GM19238 (cell line): ENCODE measurements at regions not wholly inside any gene's neighbourhood (a gene's known extent, or its start where the extent isn't known, plus 50 kb on each side); places are given as distances from the start of the nearest gene placed in this dataset.

Experiments
- DNase-seq: peaks from one replicate; pipeline ENCODE4 v3.0.0; 2011; ENCODE audit warnings: low spot score; ENCODE audit not compliant: insufficient read length

DNA sequence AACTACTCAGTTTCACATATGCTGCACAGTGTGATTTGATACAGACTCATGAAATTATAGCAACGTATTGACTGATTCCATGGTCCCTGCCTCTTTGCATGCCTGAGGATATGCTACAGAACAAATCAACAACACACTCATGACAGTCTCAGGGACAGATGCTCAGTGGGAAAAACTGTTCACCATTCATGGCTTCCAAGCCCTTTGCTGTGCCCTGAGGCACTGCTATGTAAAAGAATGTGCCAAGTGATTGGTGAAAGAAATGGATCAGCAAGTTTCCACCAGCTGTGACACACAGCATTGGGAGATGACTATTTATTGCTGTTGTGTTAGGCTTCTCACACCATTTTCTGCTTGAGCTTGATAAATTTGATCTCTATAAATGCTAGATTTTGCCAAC, 825.6 kb upstream of the INTU start:
- no peak for DNase-seq

DNA sequence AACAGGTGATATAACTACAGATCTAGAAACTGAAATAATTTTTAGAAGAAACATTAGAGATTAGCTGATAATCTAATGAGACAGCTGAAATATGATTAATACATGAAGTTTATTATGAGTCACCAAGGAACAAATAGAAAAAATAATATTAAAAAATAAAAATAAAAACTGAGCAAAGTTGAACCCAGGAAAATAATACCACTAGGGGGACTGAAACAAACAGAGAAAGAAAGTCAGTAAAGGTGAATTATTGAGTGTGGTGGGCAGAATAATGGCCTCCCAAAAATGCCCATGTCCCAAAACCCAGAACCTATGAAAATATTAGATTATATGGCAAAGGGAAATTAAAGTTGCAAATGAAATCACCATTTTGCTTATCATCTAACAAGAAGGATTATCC, 820.7 kb upstream of the INTU start:
- DNase-seq, result no peak

DNA sequence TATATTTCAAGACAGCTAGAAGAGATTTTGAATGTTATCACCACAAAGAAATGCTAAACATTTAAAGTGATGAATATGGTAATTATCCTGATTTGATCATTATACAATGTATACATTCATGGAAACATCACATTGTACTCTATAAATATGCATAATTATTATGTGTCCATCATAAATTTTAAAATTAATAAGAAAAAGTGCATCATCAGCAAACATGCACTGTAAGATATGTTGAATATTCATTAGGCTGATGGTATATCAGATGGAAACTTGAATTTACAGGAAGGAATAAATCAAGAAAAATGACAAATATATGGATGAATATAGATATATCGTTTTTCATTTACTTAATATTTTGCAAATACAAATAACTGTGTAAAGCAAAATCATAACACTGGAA, 812.1 kb upstream of the INTU start:
- no peak for DNase-seq

DNA sequence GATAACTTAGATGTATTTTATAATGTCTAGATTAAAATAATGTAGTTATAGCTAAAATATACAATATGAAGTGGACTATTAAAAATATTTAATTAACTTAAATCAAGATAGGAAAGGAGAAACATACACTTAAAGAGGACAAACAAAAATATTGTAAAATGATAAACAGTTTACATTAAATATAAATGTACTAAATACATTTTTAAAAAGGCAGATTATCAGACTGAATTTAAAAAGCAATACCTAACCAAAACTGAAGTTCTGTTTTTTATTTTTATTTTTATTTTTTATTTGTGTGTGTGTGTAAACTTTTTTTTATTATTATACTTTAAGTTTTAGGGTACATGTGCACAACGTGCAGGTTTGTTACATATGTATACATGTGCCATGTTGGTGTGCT, 811.6 kb upstream of the INTU start:
- DNase-seq, result no peak

DNA sequence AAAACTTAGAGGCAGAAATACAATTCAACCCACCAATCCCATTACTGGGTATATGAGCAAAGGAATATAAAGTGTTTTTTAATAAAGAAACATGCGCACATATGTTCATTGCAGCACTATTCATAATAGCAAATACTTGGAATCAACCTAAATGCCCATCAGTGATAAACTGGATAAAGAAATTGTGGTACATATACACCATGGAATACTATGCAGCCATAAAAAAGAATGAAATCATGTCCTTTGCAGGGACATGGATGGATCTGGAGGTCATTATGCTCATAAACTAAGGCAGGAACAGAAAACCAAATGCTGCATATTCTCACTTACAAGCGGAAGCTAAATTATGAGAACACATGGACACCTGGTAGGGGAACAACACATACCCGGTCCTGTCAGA, 807.7 kb upstream of the INTU start:
- no peak for DNase-seq

DNA sequence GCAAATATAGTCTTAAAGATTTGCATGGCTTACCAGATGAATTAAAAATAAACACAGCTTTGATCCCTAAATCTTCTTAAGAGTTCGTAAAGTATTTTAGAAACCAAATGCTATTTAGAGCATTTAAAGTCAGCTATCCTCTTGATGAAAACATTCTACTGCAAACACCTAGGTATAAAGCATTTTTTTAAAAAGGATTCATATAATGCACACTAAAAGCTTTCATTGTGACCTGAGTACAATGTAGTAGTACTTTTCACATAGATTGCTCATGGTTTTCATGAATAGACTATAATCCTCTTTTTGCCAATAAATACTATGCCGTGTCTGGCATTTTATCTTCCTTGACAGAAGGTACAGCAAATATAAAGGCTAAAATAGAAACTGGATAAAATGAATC, 805.1 kb upstream of the INTU start:
- DNase-seq, result no peak

DNA sequence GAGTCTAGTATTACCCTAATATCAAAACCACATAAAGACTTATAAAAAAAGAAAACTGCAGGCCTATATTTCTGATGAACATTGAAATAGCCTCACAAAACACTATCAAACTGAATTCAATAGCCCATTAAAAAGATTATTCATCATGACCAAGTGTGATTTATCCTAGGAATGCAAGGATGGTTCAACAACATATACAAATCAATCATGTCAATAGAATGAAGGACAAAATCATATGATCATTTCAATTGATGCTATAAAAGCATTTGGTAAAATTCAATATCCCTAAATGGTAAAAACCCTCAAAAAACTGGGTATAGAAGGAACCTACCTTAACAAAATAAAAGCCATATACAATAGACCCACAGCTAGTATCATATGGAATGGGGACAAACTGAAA, 797.9 kb upstream of the INTU start:
- no peak for DNase-seq

DNA sequence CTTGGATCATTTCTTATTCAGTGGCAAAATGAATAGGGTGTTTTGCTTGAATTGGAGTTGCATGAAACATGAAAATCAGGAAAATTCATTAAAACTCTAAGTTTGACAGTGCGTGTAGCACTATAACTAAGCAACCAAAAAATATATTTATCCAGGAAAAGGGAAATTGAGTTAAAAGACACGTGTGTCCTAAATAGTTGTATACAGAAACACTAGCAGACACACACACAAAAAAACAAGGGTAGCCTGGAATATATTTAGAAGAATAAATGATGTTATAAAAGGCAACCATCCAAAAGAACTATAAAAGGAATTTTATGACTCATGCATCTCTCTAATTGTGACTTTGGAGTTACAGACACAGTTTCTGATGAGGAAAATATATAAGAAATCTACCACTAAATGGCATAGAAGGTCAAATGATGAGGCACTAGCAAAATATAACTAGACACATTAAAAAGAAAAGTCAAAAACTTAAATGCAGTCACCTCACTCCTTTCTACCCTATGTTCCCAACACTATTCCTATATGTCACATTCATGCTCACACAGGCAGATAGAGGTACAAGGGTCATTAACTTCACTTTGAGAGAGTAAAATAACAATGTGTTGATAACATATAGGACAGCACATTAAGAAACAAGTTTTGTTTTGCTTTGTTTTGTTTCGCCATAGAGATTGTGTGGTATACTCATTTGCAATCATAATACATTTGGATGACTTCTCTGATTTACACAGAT, 793.6 kb upstream of the INTU start:
- DNase-seq, result no peak

DNA sequence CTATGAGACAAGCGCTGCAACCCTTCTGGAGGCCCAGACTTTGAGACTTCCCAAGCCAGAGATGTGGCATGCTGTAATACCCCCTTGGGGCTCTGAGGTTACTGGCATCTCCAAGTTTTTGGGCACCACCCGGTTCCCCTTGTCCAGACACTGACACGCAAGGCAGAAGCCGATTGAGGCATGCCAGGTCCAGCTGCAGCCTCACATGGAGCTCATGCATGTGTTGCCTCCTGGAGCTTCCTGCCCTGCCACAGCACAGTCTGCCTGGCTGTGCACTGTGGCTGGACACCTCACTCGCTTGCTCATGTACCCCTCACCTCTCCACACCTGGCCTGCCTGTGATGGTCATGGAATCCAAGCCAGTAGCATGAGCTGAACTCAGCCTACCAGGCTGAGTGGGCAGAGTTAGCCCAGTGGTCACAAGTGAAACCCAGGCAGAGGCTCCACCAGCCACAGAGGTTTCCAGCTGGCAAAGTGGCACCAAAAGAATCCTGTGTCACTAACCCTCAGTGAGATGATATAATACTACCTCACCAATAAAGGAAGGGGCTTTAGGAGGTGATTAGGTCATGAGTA, 789.2 kb upstream of the INTU start:
- DNase-seq, result no peak

DNA sequence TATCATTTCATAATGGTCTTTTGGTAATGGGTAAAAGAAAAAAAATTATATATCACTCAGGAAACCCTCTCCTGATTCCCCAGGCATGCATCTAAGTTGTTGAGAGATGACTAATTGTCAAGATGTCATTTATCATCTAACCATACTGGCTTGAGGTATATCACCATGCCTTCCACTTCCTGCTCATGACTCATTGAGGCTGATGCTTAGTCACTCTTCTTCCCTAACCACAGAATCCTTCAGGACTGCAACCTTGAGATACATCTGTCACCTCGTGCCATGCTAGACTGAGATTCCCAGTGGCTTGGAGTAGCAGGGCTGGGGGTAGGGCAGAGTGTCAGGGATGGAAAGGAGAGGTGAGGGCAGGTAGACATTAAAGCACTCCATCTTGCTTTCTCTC, 782.5 kb upstream of the INTU start:
- DNase-seq, result no peak

DNA sequence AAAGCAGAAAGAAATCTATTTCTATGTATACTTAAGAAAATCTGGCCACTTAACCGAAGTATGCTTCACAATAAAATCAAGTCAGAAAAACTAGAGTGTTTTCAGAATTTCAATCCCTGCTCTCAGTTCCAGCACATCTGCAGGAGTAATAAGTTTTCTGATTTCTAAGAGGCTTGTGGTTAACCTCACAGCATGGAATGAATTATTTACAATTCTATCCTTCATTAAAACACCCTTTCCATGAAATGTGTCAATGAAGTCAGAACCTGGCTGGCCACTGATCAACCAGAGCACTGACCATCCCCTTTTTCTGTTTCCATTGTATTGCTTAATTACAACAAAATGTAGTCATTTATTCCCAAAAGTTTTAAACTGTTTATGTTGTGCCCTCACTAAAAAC, 781.4 kb upstream of the INTU start:
- no peak for DNase-seq

DNA sequence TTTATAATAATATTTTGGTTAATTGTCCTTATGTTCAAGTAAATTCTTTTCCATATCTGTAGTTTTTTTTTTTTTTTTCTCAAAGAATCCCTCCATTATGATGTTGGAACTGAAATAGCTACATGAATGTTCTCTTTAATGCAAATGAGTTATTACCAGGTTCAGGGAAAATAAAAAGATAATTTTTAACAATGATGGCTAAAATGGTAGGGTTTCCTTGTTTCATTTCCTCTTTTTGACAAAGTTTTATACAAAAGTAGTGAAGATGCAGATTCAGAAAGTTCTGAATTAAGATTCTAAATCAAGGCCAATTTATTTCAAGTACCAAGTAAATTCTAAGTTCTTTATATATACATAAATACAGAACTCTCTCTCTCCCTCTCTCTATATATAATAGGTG, 779.0 kb upstream of the INTU start:
- no peak for DNase-seq

DNA sequence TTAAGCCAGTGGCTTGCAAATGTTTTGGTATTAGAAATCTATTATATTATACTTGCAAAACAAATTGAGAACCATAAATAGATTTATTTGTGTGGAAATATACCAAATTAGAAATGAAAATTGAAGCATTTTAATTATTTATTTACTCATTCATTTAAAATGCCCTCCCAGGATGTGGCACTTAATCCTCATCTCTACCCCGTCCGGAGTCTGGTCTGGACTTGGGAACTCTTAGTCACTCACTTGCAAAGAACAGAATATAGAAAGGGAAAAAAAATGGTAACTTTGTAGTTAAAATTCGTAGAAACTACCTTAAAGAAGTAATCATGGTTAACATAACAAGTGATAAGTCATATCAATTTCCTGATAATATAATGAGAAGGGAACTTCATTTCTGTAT, 775.9 kb upstream of the INTU start:
- DNase-seq, result no peak

DNA sequence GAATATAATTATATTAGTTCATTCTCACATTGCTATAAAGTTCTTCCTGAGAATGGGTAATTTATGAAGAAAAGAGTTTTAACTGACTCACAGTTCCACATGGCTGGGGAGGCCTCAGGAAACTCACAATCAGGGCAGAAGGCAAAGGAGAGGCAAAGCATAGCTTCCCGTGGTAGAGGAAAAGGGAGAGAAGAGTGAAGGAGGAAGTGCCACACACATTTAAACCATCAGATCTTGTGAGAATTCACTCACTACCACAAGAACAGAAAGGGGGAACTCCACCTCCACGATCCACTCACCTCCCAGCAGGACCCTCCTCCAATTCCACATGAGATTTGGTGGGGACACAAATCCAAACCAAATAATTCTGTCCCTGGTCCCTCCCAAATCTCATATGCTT, 773.4 kb upstream of the INTU start:
- no peak for DNase-seq

DNA sequence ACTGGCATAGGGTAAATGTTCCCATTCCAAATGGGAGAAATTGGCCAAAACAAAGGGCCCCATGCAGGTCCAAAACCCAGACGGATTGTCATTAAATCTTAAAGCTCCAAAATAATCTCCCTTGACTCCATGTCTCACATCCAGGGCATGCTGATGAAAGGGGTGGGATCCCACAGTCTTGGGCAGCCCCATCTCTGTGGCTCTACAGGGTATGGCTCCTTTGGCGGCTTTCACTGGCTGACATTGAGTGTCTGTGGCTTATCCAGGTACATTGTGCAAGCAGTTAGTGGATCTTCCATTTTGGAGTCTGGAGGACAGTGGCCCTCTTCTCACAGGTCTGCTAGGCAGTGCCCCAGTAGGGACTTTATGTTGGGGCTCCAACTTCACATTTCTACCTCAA, 772.9 kb upstream of the INTU start:
- DNase-seq, result no peak

DNA sequence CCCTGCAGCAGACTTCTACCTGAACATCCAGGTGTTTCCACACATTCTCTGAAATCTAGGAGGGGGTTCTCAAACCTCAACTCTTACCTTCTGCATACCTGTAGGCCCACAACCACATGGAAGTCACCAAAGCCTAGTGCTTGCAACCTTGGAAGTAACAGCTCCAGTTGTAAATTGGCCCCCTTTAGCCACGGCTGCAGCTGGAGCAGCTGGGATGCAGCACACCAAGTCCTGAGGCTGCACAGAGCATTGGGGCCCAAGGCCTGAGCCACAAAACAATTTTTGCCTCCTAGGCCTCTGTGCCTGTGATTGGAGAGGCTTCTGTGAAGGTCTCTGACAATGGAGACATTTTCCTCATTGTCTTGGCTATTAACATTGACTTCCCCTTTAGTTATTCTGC, 772.4 kb upstream of the INTU start:
- DNase-seq, result no peak

DNA sequence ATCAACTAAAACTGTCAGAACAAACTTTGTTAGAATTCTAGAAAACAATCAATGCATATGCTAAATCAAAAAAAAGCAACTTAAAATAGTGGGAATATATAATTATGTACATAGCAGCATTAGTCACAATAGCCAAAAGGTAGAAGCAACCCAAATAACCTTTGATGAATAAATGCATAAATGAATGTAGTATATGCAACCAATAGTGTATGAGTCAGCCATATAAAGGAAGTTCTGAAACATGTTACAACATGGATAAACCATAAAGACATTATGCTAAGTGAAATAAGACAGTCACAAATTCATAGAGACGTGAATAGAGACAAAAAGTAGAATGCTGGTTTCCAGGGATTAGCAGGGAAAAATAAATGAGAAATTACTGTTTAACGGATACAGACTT, 762.8 kb upstream of the INTU start:
- DNase-seq, result no peak

DNA sequence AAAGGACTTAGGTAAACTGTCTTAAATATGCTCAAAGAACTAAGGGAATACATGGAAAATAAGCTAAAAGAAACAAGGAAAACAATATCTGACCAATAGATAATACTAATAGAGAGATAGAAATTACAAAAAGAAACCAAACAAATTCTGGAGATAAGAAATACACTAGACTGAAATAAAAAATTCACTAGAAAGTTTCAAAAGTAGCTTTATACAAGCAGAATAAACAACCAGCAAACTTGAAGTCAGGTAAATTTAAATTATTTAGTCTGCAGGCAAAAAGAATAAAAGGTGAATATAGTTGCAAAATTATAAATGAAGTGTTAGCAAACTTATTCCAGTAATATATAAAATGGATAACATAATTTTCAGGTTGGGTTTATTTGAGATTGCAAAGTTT, 760.9 kb upstream of the INTU start:
- no peak for DNase-seq

DNA sequence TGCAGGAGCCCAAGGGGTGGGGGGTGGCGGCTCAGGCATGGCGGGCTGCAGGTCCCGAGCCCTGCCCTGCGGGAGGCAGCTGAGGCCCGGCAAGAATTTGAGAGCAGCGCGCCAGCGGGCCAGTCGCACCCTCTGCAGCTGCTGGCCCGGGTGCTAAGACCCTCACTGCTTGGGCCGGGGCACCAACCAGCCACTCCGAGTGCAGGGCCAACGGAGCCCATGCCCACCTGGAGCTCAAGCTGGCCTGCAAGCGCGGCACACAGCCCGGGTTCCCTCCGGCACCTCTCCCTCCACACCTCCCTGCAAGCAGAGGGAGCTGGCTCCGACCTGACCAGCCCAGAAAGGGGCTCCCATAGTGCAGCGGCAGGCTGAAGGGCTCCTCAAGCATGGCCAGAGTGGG, 758.2 kb upstream of the INTU start:
- DNase-seq, result no peak

DNA sequence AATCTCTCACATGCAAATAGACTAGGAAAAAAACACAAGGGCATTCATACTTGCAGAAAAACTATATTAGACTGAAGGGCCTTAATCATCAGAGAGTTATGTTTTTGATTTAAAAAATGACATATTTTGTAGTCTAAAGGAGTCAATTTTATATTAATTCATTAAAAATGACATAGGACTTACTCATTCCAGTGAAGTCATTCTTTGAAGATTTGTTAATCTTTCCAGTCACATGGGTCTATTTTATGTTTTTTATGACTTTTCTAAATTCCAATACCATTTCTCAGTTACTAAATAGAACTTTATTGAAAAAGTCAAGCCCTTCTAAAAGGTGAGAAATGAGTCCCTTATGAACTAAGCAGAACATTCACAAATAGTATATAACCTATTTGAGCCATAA, 743.8 kb upstream of the INTU start:
- no peak for DNase-seq

DNA sequence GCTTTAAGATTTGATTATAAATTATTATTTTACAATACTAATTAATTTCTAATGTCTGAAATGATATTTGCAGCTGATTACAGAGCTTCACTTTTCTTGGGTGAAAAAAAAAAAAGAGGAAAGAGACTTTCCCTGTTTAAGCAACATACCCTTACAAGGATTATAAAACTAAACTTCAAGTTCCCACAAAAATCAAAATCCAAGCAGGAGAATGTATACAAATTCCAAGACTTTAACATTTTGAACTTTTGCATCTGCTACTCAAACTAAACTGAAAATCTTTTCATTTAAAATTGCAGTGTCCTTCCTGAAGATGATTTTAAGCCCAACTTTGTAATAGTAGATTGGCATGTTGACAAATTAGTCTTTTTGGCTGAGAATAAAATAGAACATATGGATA, 742.4 kb upstream of the INTU start:
- no peak for DNase-seq

DNA sequence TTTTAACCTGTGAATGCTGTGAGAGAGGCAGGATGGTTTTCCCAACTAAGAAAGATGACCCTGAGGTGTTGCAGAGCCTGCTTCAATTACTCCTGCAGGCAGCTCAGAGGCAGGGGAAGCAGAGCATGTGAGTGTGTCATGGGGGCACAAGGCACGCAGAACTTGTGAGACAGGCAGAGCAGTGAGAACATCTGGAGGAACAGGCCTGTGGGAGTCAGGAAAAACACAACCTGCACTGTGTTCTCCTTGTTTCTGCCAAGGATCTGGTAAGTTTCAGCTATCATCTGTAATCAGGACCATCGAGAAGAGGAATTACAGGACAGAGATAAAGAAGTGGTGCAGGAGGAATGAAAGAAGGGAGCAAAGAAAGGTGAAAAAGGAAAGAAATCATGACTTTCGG, 741.8 kb upstream of the INTU start:
- no peak for DNase-seq

DNA sequence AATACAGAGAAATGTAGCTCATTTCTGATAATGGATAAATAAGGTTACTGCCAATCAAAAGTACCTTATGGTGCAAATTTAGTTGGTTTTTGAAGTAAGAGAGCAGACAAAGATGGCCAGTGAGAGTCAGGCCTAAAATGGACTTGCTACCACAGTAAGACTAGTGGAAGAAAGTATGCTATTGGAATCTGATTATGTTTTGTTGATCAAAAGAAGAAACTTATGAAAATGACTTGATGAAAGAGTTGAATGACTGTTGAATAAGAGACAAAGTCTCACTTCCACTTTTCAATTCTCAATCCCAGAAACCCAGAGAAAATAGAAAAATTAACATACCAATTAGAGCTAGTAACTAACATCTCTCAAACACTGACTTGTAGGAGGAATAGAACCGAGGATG, 737.8 kb upstream of the INTU start:
- DNase-seq, result no peak
